Small intestine (tissue), 7 donors: ENCODE measurements at regions not wholly inside any gene's neighbourhood (a gene's known extent, or its start where the extent isn't known, plus 50 kb on each side); places are given as distances from the start of the nearest gene placed in this dataset.
A peak's percentile ranks its signal among the peaks of the same experiment; 100 is the strongest.

Source experiments
- DNase-seq, 2 donors: peaks; one replicate each; pipeline versions ENCODE4 v3.0.0 to v3.0.0-alpha.2; 2013
- FAIRE-seq: peaks from 2 replicates; lab custom pipeline; 2012; peaks lifted over from hg19 to GRCh38; lab: Jason Lieb, UNC
- H3K27ac ChIP-seq, 3 donors: one replicate each; pipeline ENCODE4 v1.5.1; 2013; ENCODE audit warnings: low read length in 2 of 3, mild to moderate bottlenecking in 2 of 3, control low read depth in 1 of 3, inconsistent platforms in 1 of 3, low read depth in 1 of 3, moderate library complexity in 1 of 3
- H3K27me3 ChIP-seq, 3 donors: one replicate each; pipeline ENCODE4 v1.6.1; 2013; ENCODE audit warnings: low read length in 3 of 3, inconsistent platforms in 1 of 3; ENCODE audit not compliant: control insufficient read depth in 3 of 3, insufficient read depth in 3 of 3
- H3K36me3 ChIP-seq, 3 donors: one replicate each; pipeline ENCODE4 v1.6.1; 2013; ENCODE audit warnings: low read length in 3 of 3, inconsistent platforms in 1 of 3, low read depth in 1 of 3, mild to moderate bottlenecking in 1 of 3, moderate library complexity in 1 of 3; ENCODE audit not compliant: control insufficient read depth in 3 of 3, insufficient read depth in 2 of 3
- H3K4me1 ChIP-seq, 3 donors: one replicate each; pipeline ENCODE4 v1.6.1; 2013; ENCODE audit warnings: low read length in 2 of 3, inconsistent platforms in 1 of 3, low read depth in 1 of 3, mild to moderate bottlenecking in 1 of 3, moderate library complexity in 1 of 3; ENCODE audit not compliant: control insufficient read depth in 3 of 3, insufficient read depth in 2 of 3
- H3K4me3 ChIP-seq, 3 donors: one replicate each; pipeline ENCODE4 v1.5.1; 2013; ENCODE audit warnings: low read length in 3 of 3, control low read depth in 1 of 3, inconsistent platforms in 1 of 3, low read depth in 1 of 3, mild to moderate bottlenecking in 1 of 3, moderate library complexity in 1 of 3
- H3K9me3 ChIP-seq, 2 donors: one replicate each; pipeline ENCODE4 v1.6.1; 2013; ENCODE audit warnings: low read depth in 1 of 2, low read length in 1 of 2; ENCODE audit not compliant: control insufficient read depth in 2 of 2, insufficient read depth in 1 of 2
- WGBS, 3 donors: extraction: QIAGEN DNeasy Blood & Tissue Kit; methylation state at CpG; one replicate each; pipeline ENCODE4 v1.1.7; 2013; 5-methylcytosine and 5-hydroxymethylcytosine counted together
- donor health status: healthy with polysubstance abuse.
- donor health status: control.
- donor health status: control.
- donor health status: Bipolar disorder and iron deficiency.
- donor health status: healthy.

DNA sequence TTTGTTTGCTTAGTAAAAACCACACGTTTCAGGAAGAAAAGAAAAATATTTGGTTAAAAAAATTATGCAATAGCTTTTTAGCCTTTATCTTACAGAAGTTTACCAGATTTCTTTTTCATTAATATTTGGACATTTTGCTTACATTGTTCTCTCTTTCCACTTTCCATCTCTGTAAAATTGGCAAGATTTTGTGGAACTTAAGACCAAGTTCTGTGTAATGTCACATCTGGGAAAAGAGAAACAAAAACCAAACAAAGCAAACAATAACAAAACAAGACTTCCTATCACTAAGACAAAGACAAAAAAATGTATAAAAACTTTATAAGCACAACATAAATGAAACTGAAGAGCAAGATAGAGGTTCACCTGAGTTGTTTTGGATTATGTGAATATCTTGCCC is 1392.1 kb upstream of the CELF4 start:
- FAIRE-seq (no peak), DNase-seq (no peak)
- Histone ChIP-seq H3K36me3 (no peaks in the 10 kb centered on the region), H3K4me3 (no peak overlapping the region), H3K9me3 (no peaks in the 10 kb centered on the region), H3K4me1 (no peaks in the 10 kb centered on the region), H3K27me3 (no peaks in the 10 kb centered on the region), H3K27ac (no peak overlapping the region)
- WGBS, 3 donors = 15 to 32% (median 24%) methylated on average over 1 of the region's 1 CpG

DNA sequence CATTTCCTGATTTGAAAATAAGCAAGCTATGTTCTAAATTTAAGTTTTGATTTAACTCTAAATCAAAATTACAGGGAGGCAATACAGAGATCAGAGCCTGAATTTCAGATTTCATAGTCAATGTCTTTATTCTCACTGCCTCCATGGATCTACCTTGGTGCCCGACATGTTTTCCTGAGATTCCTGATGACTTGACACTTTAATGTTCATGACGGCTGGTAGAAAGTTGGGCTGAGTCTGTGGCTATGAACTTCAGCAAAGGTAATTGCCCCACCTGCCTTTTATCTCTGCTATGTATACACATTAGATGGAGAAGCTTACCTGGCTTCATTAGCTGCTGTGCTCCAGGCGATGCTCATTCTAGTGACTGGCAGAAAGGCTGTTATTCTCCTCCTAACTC is 1390.5 kb upstream of the CELF4 start:
- Histone ChIP-seq H3K4me3 (no peak overlapping the region), H3K27me3 (no peaks in the 10 kb centered on the region), H3K9me3 (no peaks in the 10 kb centered on the region), H3K36me3 (no peaks in the 10 kb centered on the region), H3K27ac (no peak overlapping the region), H3K4me1 (no peaks in the 10 kb centered on the region)
- WGBS, 3 donors = 45 to 67% (median 47%) methylated on average over 3 of the region's 3 CpGs
- no peak for DNase-seq
- no peak for FAIRE-seq

GRCh38 chr18:38951633-38952032 is 1386.0 kb upstream of the CELF4 start:
- H3K4me1 ChIP-seq = no peaks in the 10 kb centered on the region
- no peaks in the 10 kb centered on the region for H3K27me3 ChIP-seq
- no peak overlapping the region for H3K4me3 ChIP-seq
- FAIRE-seq = no peak
- DNase-seq = no peak
- no peaks in the 10 kb centered on the region for H3K36me3 ChIP-seq
- WGBS, 3 donors = 51 to 65% (median 57%) methylated on average over 2 of the region's 2 CpGs
- no peaks in the 10 kb centered on the region for H3K9me3 ChIP-seq
- H3K27ac ChIP-seq = no peak overlapping the region

GRCh38 chr18:38948436-38948835 is 1382.8 kb upstream of the CELF4 start:
- 60 to 71% (median 71%) methylated on average over 2 of the region's 2 CpGs for WGBS, 3 donors
- no peak overlapping the region for H3K4me3 ChIP-seq
- H3K9me3 ChIP-seq = peaks cover 0 to 8% of the 10 kb centered on the region in 2 donors
- DNase-seq (peak in 1 of 2 donors; percentile 6), FAIRE-seq (no peak)
- no peaks in the 10 kb centered on the region for H3K27me3 ChIP-seq
- no peak overlapping the region for H3K27ac ChIP-seq
- no peaks in the 10 kb centered on the region for H3K4me1 ChIP-seq
- H3K36me3 ChIP-seq = no peaks in the 10 kb centered on the region

GRCh38 chr18:38944446-38945024 is 1378.9 kb upstream of the CELF4 start:
- 79 to 90% (median 87%) methylated on average over 25 to 28 of the region's 28 CpGs for WGBS, 3 donors
- no peak for FAIRE-seq
- Histone ChIP-seq H3K27me3 (no peaks in the 10 kb centered on the region), H3K27ac (no peak overlapping the region), H3K4me1 (no peaks in the 10 kb centered on the region), H3K4me3 (no peak overlapping the region), H3K36me3 (no peaks in the 10 kb centered on the region), H3K9me3 (peaks cover 0 to 20% of the 10 kb centered on the region in 2 donors)
- no peak for DNase-seq

DNA sequence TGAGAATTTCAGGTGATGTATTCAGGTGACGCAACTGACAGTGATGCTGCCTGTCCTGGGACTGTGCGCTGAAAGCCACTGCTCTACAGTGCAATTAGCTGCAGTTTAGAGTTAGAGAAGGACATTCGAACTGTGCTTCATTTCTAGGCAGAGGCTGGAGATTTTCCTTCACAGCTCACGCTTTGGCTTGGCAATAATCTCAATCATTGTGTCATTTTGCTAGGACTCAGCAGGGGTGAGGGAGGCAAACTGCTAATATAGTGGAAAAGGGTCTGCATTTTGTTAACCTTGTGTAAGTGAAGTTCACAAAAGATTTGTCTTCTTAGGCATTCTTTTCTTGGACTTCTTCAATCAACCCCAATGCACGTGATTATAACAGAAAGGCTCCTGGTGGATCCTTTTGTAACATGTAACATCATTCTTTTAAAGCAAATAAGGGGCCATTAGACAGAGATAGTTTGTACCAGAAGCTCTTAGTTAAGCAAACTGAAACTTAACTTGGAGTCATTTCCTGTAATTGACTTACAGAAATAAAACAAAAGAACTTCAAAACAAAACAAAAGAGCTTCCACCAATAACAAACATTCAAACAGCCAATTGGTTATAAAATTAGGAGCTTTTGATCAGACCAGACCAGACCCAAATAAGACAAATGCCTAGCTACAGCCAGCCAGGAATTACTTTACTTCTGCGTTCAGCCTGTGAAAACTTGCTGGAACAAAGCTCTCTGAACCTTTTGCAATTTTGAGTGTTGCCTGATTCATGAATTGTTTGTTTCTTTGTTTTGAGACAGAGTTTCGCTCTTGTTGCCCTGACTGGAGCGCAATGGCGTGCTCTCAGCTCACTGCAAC is 1376.3 kb upstream of the CELF4 start:
- DNase-seq (no peak), FAIRE-seq (no peak)
- Histone ChIP-seq H3K4me3 (no peak overlapping the region), H3K4me1 (no peaks in the 10 kb centered on the region), H3K27me3 (no peaks in the 10 kb centered on the region), H3K36me3 (no peaks in the 10 kb centered on the region), H3K9me3 (peaks cover 0 to 20% of the 10 kb centered on the region in 2 donors), H3K27ac (peak overlapping the region in 2 of 3 donors; percentile 8 to 41)
- 73 to 81% (median 75%) methylated on average over 9 of the region's 9 CpGs for WGBS, 3 donors

GRCh38 chr18:38940863-38941531 is 1375.4 kb upstream of the CELF4 start:
- 54 to 68% (median 57%) methylated on average over 13 of the region's 13 CpGs for WGBS, 3 donors
- no peaks in the 10 kb centered on the region for H3K27me3 ChIP-seq

DNA sequence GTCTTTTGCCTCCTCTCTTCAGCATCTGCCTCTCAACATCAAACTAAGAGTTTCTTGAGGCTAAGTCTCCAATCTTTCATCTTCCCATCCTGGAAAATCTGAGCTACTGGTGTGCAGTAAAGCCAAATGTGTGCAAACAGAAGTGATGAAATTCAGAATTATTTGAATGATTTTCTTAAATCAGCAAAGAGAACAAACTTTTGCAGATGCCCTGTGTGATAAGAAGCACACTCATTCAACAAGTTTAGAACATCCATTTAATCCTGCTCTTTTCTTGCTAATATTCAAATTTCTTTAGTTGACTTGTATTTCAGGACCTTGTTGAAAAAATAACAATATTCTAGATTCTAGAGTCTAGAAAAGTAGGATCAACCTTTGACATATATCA is 1374.9 kb upstream of the CELF4 start:
- DNase-seq (no peak), FAIRE-seq (no peak)
- no peaks in the 10 kb centered on the region for H3K36me3 ChIP-seq
- peaks cover 0 to 20% of the 10 kb centered on the region in 2 donors for H3K9me3 ChIP-seq
- no peak overlapping the region for H3K4me3 ChIP-seq
- H3K27ac ChIP-seq = no peak overlapping the region
- H3K27me3 ChIP-seq = no peaks in the 10 kb centered on the region
- H3K4me1 ChIP-seq = no peaks in the 10 kb centered on the region

More at GRCh38 chr18:38940863-38941531, 1375.4 kb upstream of the CELF4 start:
- Histone ChIP-seq H3K4me1 (no peaks in the 10 kb centered on the region), H3K27ac (peak overlapping the region in 1 of 3 donors; percentile 22), H3K9me3 (peaks cover 0 to 20% of the 10 kb centered on the region in 2 donors), H3K4me3 (peak overlapping the region in 1 of 3 donors; percentile 42), H3K36me3 (no peaks in the 10 kb centered on the region)
- DNase-seq (peak; percentile 8 to 49), FAIRE-seq (no peak)
